ACC112 (cell line): ENCODE measurements at regions not wholly inside any gene's neighbourhood (a gene's known extent, or its start where the extent isn't known, plus 50 kb on each side); places are given as distances from the start of the nearest gene placed in this dataset.
"Not testable (repeated sequence)": the region's sequence is repeated elsewhere in the genome, so short reads cannot be mapped to it uniquely, and the experiment has no call there.

Experiments used
- H2AFZ ChIP-seq: fragments of 200-600 bp; sonication (generic); one replicate; pipeline ENCODE4 v1.6.0; 2017; ENCODE audit warnings: antibody characterized with exemption, low read length; ENCODE audit not compliant: unreplicated experiment
- H3K27ac ChIP-seq: fragments of 200-600 bp; sonication (generic); 2 replicates; pipeline ENCODE4 v1.5.1; 2014; ENCODE audit warnings: low read depth, mild to moderate bottlenecking, antibody characterized with exemption, low read length, moderate library complexity
- H3K27me3 ChIP-seq: fragments of 200-600 bp; sonication (generic); 2 replicates; pipeline ENCODE4 v1.6.1; 2014; ENCODE audit warnings: mild to moderate bottlenecking, antibody characterized with exemption, low read length, moderate library complexity, mixed read lengths; ENCODE audit not compliant: insufficient read depth
- H3K36me3 ChIP-seq: fragments of 200-600 bp; sonication (generic); 2 replicates; pipeline ENCODE4 v1.6.1; 2016; ENCODE audit warnings: mild to moderate bottlenecking, antibody characterized with exemption, low read length, moderate library complexity, mixed read lengths; ENCODE audit not compliant: insufficient read depth
- H3K4me1 ChIP-seq: fragments of 200-600 bp; sonication (generic); one replicate; pipeline ENCODE4 v1.6.1; 2016; ENCODE audit warnings: low read length, mixed read lengths; ENCODE audit not compliant: insufficient read depth, unreplicated experiment, control insufficient read depth
- H3K4me3 ChIP-seq: fragments of 200-600 bp; sonication (generic); 2 replicates; pipeline ENCODE4 v1.5.1; 2014; ENCODE audit warnings: mild to moderate bottlenecking, low read depth, low read length
- H3K79me2 ChIP-seq: fragments of 200-600 bp; sonication (generic); one replicate; pipeline ENCODE4 v1.6.0; 2016; ENCODE audit warnings: low read length; ENCODE audit not compliant: control insufficient read depth, unreplicated experiment, insufficient read depth

DNA sequence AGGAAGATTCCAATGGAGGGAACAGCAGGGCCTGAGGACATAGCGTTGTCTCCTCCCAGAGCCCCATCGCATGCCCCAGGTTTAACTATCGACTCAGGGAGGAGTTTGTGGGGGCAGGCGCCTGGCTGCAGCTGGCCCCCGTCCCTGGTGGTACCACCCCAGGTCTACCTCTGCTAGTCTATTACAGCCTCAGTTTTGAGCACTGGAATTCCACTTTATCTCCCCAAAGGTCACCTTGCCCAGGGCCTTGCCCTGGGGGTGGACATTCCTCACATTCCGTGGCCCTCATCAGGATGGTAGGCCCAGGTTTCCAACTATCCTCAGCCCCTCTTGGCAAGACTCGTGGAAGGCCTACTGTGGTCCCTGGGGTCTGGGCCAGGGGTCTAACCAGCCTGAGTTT lies 65.4 kb upstream of the SSBP3 start:
- Histone ChIP-seq H3K36me3 (no peaks in the 10 kb centered on the region), H2AFZ (no peak overlapping the region), H3K4me1 (peaks cover 3% of the 10 kb centered on the region), H3K79me2 (no peaks in the 10 kb centered on the region), H3K27me3 (peaks cover 29% of the 10 kb centered on the region), H3K4me3 (no peak overlapping the region), H3K27ac (no peak overlapping the region)

GRCh38 chr1:54469444-54469843 lies 63.2 kb upstream of the SSBP3 start:
- not testable (repeated sequence) for H2AFZ ChIP-seq, H3K4me3 ChIP-seq, H3K79me2 ChIP-seq, H3K36me3 ChIP-seq, H3K4me1 ChIP-seq, H3K27ac ChIP-seq
- peaks cover 15% of the 10 kb centered on the region for H3K27me3 ChIP-seq

GRCh38 chr1:54468288-54469084 lies 62.3 kb upstream of the SSBP3 start:
- not testable (repeated sequence) for H2AFZ ChIP-seq, H3K4me3 ChIP-seq, H3K27me3 ChIP-seq, H3K79me2 ChIP-seq, H3K36me3 ChIP-seq, H3K27ac ChIP-seq
- H3K4me1 ChIP-seq: peaks cover 14% of the 10 kb centered on the region

DNA sequence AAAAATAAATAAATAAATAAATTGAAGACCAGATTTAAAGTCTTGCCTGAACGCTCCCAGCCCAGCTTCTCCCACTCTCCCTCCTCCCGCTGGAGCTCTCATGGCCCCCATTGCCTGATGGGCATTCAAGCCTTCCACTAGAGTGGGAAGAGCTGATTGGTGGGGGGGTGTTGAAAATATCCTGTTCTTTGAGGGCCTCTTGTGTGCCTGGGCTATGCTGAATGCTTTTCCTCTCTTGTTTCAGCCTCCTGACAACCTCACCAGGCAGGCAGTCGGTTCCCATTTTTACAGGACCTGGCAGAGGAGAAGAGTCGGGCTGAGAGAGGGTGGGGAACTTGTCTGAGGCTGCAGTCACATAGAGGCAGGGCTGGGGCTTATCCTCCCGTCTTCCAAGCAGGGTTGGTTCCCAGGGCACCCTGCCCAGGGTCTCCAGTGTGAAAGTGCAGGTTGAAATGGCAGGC lies 59.2 kb upstream of the SSBP3 start:
- Histone ChIP-seq H3K27me3 (no peaks in the 10 kb centered on the region), H3K79me2 (no peaks in the 10 kb centered on the region), H3K27ac (no peak overlapping the region), H2AFZ (no peak overlapping the region), H3K36me3 (no peaks in the 10 kb centered on the region), H3K4me3 (no peak overlapping the region), H3K4me1 (peaks cover 18% of the 10 kb centered on the region)

GRCh38 chr1:54464477-54465146 lies 58.4 kb upstream of the SSBP3 start:
- peaks cover 22% of the 10 kb centered on the region for H3K4me1 ChIP-seq
- no peak overlapping the region for H3K4me3 ChIP-seq
- H3K36me3 ChIP-seq: no peaks in the 10 kb centered on the region
- H3K27ac ChIP-seq: no peak overlapping the region
- H2AFZ ChIP-seq: no peak overlapping the region
- H3K79me2 ChIP-seq: no peaks in the 10 kb centered on the region
- H3K27me3 ChIP-seq: no peaks in the 10 kb centered on the region

GRCh38 chr1:54464031-54464476 lies 57.9 kb upstream of the SSBP3 start:
- H3K4me3 ChIP-seq: no peak overlapping the region
- H3K36me3 ChIP-seq: no peaks in the 10 kb centered on the region
- no peak overlapping the region for H3K27ac ChIP-seq
- H3K27me3 ChIP-seq: no peaks in the 10 kb centered on the region
- peaks cover 28% of the 10 kb centered on the region for H3K4me1 ChIP-seq
- H3K79me2 ChIP-seq: no peaks in the 10 kb centered on the region
- H2AFZ ChIP-seq: no peak overlapping the region

DNA sequence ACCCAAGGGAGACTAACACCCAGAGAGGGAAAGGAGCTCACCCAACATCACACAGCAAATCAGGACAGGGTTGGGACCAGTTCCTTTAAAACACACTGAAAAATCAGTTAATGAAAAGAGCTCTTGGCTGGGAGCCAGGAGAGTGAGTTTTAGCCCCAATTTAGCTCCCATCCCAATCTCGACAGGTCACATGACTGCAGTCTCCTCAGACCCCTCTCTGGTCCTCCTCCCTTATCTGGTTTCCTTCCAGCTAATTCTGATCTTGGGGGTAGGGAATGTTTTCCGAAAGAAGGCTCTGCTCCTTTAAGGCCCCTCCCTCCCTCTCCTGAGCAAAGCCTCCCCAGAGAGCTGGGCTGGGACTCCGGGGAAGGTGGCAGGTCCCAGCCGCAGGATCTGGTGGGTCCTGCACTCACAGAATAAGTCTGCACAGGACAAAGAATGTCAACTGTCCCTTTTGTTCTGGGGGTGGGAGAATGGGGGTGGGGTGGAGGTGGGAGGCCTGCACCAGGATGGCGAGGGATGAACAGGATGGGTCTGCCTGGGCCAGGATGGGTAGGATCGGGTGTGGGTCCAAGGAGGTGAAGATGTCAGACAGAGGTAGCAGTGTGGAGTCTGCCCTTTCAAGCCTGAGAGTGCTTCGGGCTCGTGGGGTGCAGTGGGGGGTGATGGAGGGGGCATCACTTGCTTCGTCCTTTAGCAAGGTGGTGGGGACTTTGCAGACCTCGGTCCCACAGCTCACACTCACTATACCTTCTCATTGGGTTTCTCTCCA lies 57.3 kb upstream of the SSBP3 start:
- Histone ChIP-seq H3K36me3 (no peaks in the 10 kb centered on the region), H3K4me1 (peaks cover 28% of the 10 kb centered on the region), H3K27ac (no peak overlapping the region), H3K27me3 (no peaks in the 10 kb centered on the region), H3K79me2 (no peaks in the 10 kb centered on the region), H3K4me3 (no peak overlapping the region), H2AFZ (no peak overlapping the region)

DNA sequence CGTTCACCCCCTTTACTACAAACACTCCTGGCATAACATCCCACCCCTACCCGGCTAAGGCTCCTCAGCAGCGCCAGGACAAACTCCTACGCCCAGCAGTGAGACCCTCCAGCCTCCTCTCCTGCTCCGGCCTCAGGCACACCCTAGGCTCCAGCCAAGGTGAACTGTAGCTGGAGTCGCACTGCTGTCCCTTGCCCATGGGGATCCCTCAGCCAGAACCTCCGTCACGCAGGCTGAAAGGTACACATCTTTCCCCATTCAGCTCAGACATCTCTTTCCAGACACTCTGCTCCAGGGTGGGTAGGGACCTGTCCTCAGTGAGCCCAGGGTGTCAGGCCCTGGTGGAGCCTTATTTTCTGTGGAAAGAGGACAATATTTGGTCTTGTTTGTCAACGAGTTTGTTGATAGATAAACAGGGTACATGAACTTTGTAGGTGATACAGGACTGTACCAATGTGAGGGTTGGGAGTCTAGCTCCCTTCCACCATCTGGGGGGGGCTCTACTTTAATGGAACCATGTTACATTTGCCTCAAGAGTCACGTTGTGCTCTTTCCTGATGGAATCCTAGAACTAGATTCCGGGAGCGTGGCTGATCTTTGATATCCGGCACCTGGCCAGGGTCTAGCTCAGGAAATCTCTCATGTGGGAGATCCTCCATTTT lies 56.5 kb upstream of the SSBP3 start:
- no peaks in the 10 kb centered on the region for H3K27me3 ChIP-seq
- no peaks in the 10 kb centered on the region for H3K36me3 ChIP-seq
- H3K79me2 ChIP-seq: no peaks in the 10 kb centered on the region
- H3K27ac ChIP-seq: no peak overlapping the region
- no peak overlapping the region for H2AFZ ChIP-seq
- no peak overlapping the region for H3K4me3 ChIP-seq
- peaks cover 28% of the 10 kb centered on the region for H3K4me1 ChIP-seq

DNA sequence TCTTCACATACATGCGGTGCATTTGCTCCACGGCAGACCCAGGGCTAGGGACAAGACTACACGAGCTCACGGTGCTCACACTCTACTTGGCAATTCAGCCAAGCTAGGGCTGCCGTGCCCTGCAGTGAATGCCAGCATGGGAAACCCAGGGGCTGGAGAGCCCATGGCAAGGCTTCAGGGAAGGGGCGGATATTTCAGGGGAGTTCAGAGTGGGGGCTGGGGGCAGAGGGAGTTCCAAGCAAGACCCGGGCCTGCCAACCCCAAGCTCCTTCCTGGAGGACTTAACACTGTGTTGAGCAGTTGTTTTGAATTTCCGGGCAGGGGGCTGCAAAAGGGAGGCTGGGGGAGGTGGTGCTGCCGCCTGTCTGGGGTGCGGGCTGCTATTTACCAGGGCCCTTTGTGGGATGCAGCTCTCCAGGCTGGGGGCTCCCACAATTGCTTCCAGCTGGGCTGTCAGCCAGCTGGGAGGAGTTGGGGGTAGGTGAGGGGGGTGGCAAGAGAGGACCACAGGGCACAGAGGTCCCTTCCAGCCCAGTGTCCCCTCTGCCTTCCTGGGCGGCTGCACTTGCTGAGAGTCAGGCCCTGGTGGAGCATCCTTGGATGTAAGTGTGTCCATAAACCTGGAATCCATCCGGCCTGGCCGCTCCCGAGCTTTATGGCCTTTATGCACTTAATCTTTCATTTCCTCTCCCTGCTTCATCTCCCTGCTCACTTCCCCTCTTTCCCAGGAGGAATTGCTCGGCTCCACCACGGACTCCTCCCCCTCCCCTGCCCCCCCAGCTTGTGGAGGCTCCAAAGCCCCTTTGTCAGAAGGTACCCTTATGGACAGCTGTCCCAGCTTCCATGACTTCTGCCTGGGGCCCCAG lies 55.8 kb upstream of the SSBP3 start:
- Histone ChIP-seq H2AFZ (no peak overlapping the region), H3K27ac (no peak overlapping the region), H3K4me3 (no peak overlapping the region), H3K79me2 (no peaks in the 10 kb centered on the region), H3K4me1 (peaks cover 28% of the 10 kb centered on the region), H3K36me3 (no peaks in the 10 kb centered on the region), H3K27me3 (no peaks in the 10 kb centered on the region)
